ENCODE measurements at regions not wholly inside any gene's neighbourhood (a gene's known extent, or its start where the extent isn't known, plus 50 kb on each side); places are given as distances from the start of the nearest gene placed in this dataset.

GRCh38 chr18:54052732-54053429 lies 171.6 kb downstream of the MBD2 start:
- H3K27me3 ChIP-seq (ENCODE audit: low read depth, low read length) = no peaks in the 10 kb centered on the region
- no peaks in the 10 kb centered on the region for H3K79me2 ChIP-seq (ENCODE audit: low read length)
- no peak overlapping the region for H2AFZ ChIP-seq (ENCODE audit: low read depth, low read length)
- TF ChIP-seq EZH2phosphoT487 (IDR thresholded peaks at IDR 0.05; ENCODE audit: low read depth) (no peak), CTCF (IDR thresholded peaks at IDR 0.05; ENCODE audit: low read depth, low read length) (no peak)
- H3K27ac ChIP-seq (ENCODE audit: low read length) = no peak overlapping the region
- H3K4me1 ChIP-seq (ENCODE audit: low read length) = no peaks in the 10 kb centered on the region
- H3K4me2 ChIP-seq (ENCODE audit: low read length) = no peak overlapping the region
- H3K9ac ChIP-seq (ENCODE audit: low read length) = no peak overlapping the region
- no peak overlapping the region for H3K4me3 ChIP-seq (ENCODE audit: low read length)
- H3K9me3 ChIP-seq (ENCODE audit: insufficient read depth, low read length) = no peaks in the 10 kb centered on the region
- no peaks in the 10 kb centered on the region for H3K36me3 ChIP-seq (replicated peaks; ENCODE audit: low read depth, low read length)
- H4K20me1 ChIP-seq (ENCODE audit: insufficient read depth, low read length) = no peaks in the 10 kb centered on the region

GRCh38 chr18:54052259-54052658 lies 172.2 kb downstream of the MBD2 start:
- Histone ChIP-seq H3K27ac (ENCODE audit: low read length) (no peak overlapping the region), H3K4me3 (ENCODE audit: low read length) (no peak overlapping the region), H3K4me1 (ENCODE audit: low read length) (no peaks in the 10 kb centered on the region), H2AFZ (ENCODE audit: low read depth, low read length) (no peak overlapping the region), H3K9ac (ENCODE audit: low read length) (no peak overlapping the region), H4K20me1 (ENCODE audit: insufficient read depth, low read length) (no peaks in the 10 kb centered on the region), H3K4me2 (ENCODE audit: low read length) (no peak overlapping the region), H3K27me3 (ENCODE audit: low read depth, low read length) (no peaks in the 10 kb centered on the region), H3K9me3 (ENCODE audit: insufficient read depth, low read length) (no peaks in the 10 kb centered on the region), H3K36me3 (replicated peaks; ENCODE audit: low read depth, low read length) (no peaks in the 10 kb centered on the region), H3K79me2 (ENCODE audit: low read length) (no peaks in the 10 kb centered on the region)
- TF ChIP-seq CTCF (IDR thresholded peaks at IDR 0.05; ENCODE audit: low read depth, low read length) (no peak), EZH2phosphoT487 (IDR thresholded peaks at IDR 0.05; ENCODE audit: low read depth) (no peak)

GRCh38 chr18:54043484-54044251 lies 180.8 kb downstream of the MBD2 start:
- Histone ChIP-seq H3K9me3 (ENCODE audit: insufficient read depth, low read length) (no peaks in the 10 kb centered on the region), H4K20me1 (ENCODE audit: insufficient read depth, low read length) (no peaks in the 10 kb centered on the region), H3K4me1 (ENCODE audit: low read length) (no peaks in the 10 kb centered on the region)

More at GRCh38 chr18:54043484-54044251, 180.8 kb downstream of the MBD2 start:
- Histone ChIP-seq H3K4me2 (ENCODE audit: low read length) (no peak overlapping the region), H2AFZ (ENCODE audit: low read depth, low read length) (no peak overlapping the region), H3K79me2 (ENCODE audit: low read length) (no peaks in the 10 kb centered on the region), H3K27me3 (ENCODE audit: low read depth, low read length) (no peaks in the 10 kb centered on the region; the same call in 1 of the 2 replicates), H3K9ac (ENCODE audit: low read length) (no peak overlapping the region), H3K36me3 (replicated peaks; ENCODE audit: low read depth, low read length) (no peaks in the 10 kb centered on the region), H3K27ac (ENCODE audit: low read length) (no peak overlapping the region), H3K4me3 (ENCODE audit: low read length) (no peak overlapping the region)
- TF ChIP-seq CTCF (IDR thresholded peaks at IDR 0.05; ENCODE audit: low read depth, low read length) = no peak
- TF ChIP-seq EZH2phosphoT487 (IDR thresholded peaks at IDR 0.05; ENCODE audit: low read depth) = no peak
